K562 (cell line): ENCODE measurements at regions not wholly inside any gene's neighbourhood (a gene's known extent, or its start where the extent isn't known, plus 50 kb on each side); places are given as distances from the start of the nearest gene placed in this dataset.

ENCODE experiments used
- ARID2 ChIP-seq: fragments of 450-650 bp; IDR thresholded peaks from 2 replicates; pipeline ENCODE4 v1.6.1; 2017; ENCODE audit warnings: antibody characterized with exemption, mild to moderate bottlenecking
- DIDO1 ChIP-seq: fragments of 450-650 bp; IDR thresholded peaks from 2 replicates; pipeline ENCODE4 v1.6.1; 2016; ENCODE audit warnings: low read depth, missing biosample characterization, missing genetic modification characterization
- FOXK2 ChIP-seq, 2 experiments: fragments of 450-650 bp; IDR thresholded peaks in 1 of 2; conservative IDR thresholded peaks in 1 of 2; 2 replicates each; pipeline ENCODE4 v1.6.1; 2016; ENCODE audit warnings: low read depth in 2 of 2, mild to moderate bottlenecking in 1 of 2
- HOXB6 ChIP-seq: fragments of 250-450 bp; sonication (Bioruptor Pico); IDR thresholded peaks from 2 replicates; pipeline ENCODE4 v1.5.1; 2022; ENCODE audit warnings: mild to moderate bottlenecking, borderline replicate concordance
- NFIC ChIP-seq: fragments of 450-650 bp; IDR thresholded peaks from 2 replicates; pipeline ENCODE4 v1.6.1; 2017; ENCODE audit warnings: mild to moderate bottlenecking, inconsistent platforms
- NFXL1 ChIP-seq: fragments of 450-650 bp; formaldehyde crosslinking; IDR thresholded peaks from 2 replicates; pipeline ENCODE4 v1.4.0; 2021; ENCODE audit warnings: mild to moderate bottlenecking
- POLR2AphosphoS5 ChIP-seq: IDR thresholded peaks from 2 replicates; pipeline ENCODE4 v1.6.1; 2011; ENCODE audit warnings: mild to moderate bottlenecking, low read depth, low read length, moderate library complexity; ENCODE audit not compliant: control insufficient read depth, insufficient read depth
- RERE ChIP-seq: sonication (generic); formaldehyde crosslinking; IDR thresholded peaks from 2 replicates; pipeline ENCODE4 v1.8.0; 2023; ENCODE audit warnings: missing genetic modification reagents, mild to moderate bottlenecking, borderline replicate concordance
- SIN3A ChIP-seq, 2 experiments: fragments of 150-350 bp in 1 of 2; IDR thresholded peaks; 2 replicates each; pipeline ENCODE4 v1.6.1; 2011 to 2016; ENCODE audit warnings: borderline replicate concordance in 2 of 2, low read depth in 2 of 2, low read length in 2 of 2, mild to moderate bottlenecking in 2 of 2, moderate library complexity in 2 of 2; ENCODE audit not compliant: control insufficient read depth in 1 of 2
- SIN3B ChIP-seq: fragments of 450-650 bp; IDR thresholded peaks from 2 replicates; pipeline ENCODE4 v1.6.1; 2017; ENCODE audit warnings: low read depth, mild to moderate bottlenecking, moderate library complexity
- TSC22D4 ChIP-seq: fragments of 450-650 bp; IDR thresholded peaks from 2 replicates; pipeline ENCODE4 v1.6.1; 2016; ENCODE audit warnings: missing genetic modification characterization, missing biosample characterization, control low read depth
- ZC3H4 ChIP-seq: sonication (generic); formaldehyde crosslinking; IDR thresholded peaks from 2 replicates; pipeline ENCODE4 v1.9.0; 2021; ENCODE audit warnings: missing genetic modification reagents, borderline replicate concordance
- ZKSCAN8 ChIP-seq: fragments of 200-800 bp; sonication (Bioruptor generic); IDR thresholded peaks from 2 replicates; pipeline ENCODE4 v1.6.1; 2016; ENCODE audit warnings: missing genetic modification characterization, missing compliant biosample characterization
- ZNF140 ChIP-seq: fragments of 250-450 bp; sonication (Bioruptor Pico); IDR thresholded peaks from 2 replicates; pipeline ENCODE4 v1.8.0; 2021; ENCODE audit warnings: moderate library complexity, mild to moderate bottlenecking, inconsistent platforms
- ZNF655 ChIP-seq: fragments of 250-450 bp; sonication (Bioruptor Pico); IDR thresholded peaks from 2 replicates; pipeline ENCODE4 v1.5.0; 2021

GRCh38 chr6:152874846-152875568, 107.8 kb downstream of the FBXO5 start (continued):
- TF ChIP-seq RERE (CRISPR knock-in tag), result no peak
- TF ChIP-seq ZKSCAN8 (CRISPR knock-in tag), result no peak
- peak; percentile 62; the same call in 1 of the 2 replicates for TF ChIP-seq POLR2AphosphoS5
- 0 out of 4 replicates have a peak, but pooled peaks have one; percentile 21 to 48 for TF ChIP-seq FOXK2 (conservative IDR thresholded peaks at IDR 0.05 in 1 of 2, IDR thresholded peaks at IDR 0.05 in 1 of 2; ENCODE audit: low read depth in 2 of 2)
- TF ChIP-seq NFIC, result peak; percentile 42; the same call in 1 of the 2 replicates
- peak; percentile 92 to 96 for TF ChIP-seq SIN3A (IDR thresholded peaks at IDR 0.05; ENCODE audit: borderline replicate concordance in 2 of 2, control insufficient read depth in 1 of 2, low read depth in 2 of 2, low read length in 2 of 2)
- no peak for TF ChIP-seq ZC3H4 (CRISPR knock-in tag)
- no peak for TF ChIP-seq SIN3B
- no peak for TF ChIP-seq HOXB6 (CRISPR knock-in tag)
- no peak for TF ChIP-seq ZNF655 (CRISPR knock-in tag)
- TF ChIP-seq NFXL1, result no peak
- TF ChIP-seq ZNF140 (CRISPR knock-in tag), result no peak
- TF ChIP-seq DIDO1 (tag), result peak; percentile 36; the same call in 1 of the 2 replicates
- TF ChIP-seq TSC22D4 (tag), result no peak
- TF ChIP-seq ARID2, result no peak
